Vagina (tissue), 2 donors: ENCODE measurements at regions not wholly inside any gene's neighbourhood (a gene's known extent, or its start where the extent isn't known, plus 50 kb on each side); places are given as distances from the start of the nearest gene placed in this dataset.

Experiments used
- CTCF ChIP-seq, 3 experiments: fragments of 450-650 bp in 2 of 3; fragments of 200-600 bp in 1 of 3; sonication (generic) in 1 of 3; IDR thresholded peaks; one replicate each; pipeline ENCODE4 v1.5.1; 2017 to 2019; ENCODE audit warnings: antibody characterized with exemption in 3 of 3, mild to moderate bottlenecking in 2 of 3, moderate library complexity in 2 of 3
- POLR2A ChIP-seq, 2 donors: fragments of 450-650 bp; IDR thresholded peaks; one replicate each; pipeline ENCODE4 v1.6.1; 2017; ENCODE audit warnings: antibody characterized with exemption in 2 of 2, mild to moderate bottlenecking in 2 of 2, moderate library complexity in 2 of 2

DNA sequence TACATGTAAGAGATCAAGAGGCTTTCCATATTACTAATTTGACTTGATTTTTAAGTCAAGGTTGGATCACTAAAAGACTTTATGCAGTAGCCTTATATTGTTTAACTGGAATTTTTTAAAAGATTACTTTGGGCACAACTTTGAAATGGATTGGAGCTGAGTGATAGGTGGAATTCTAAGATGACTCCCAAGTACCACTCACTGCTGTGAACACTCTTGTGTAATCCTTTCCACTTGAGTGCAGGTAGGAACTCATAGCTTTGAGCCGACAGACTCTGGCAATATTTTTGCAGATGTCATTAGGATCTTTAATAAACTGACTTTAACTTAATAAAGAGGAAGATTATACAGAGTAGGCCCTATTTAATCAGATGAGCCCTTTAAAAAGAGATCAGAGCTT lies 831.1 kb upstream of the NCAM2 start:
- no peak for TF ChIP-seq CTCF (IDR thresholded peaks at IDR 0.05)
- TF ChIP-seq POLR2A (IDR thresholded peaks at IDR 0.05): no peak
